Fibroblast of lung (primary cell): ENCODE measurements at regions not wholly inside any gene's neighbourhood (a gene's known extent, or its start where the extent isn't known, plus 50 kb on each side); places are given as distances from the start of the nearest gene placed in this dataset.

Experiments
- DNase-seq, 2 donors: peaks; one replicate each; pipeline versions ENCODE4 v3.0.0 to v3.0.0-alpha.2; 2010; ENCODE audit warnings: low read depth in 2 of 2
- H2AFZ ChIP-seq: 2 replicates; pipeline ENCODE4 v1.5.1; 2012; ENCODE audit warnings: low read length, control low read depth, inconsistent platforms
- H3K27ac ChIP-seq: 2 replicates; pipeline ENCODE4 v1.5.1; 2011; ENCODE audit warnings: low read length, control low read depth; ENCODE audit not compliant: insufficient read depth
- H3K27me3 ChIP-seq: 2 replicates; pipeline ENCODE4 v1.5.1; 2011; ENCODE audit warnings: mild to moderate bottlenecking, low read length; ENCODE audit not compliant: control insufficient read depth, insufficient read depth
- H3K36me3 ChIP-seq: 2 replicates; pipeline ENCODE4 v1.5.1; 2011; ENCODE audit warnings: low read length; ENCODE audit not compliant: control insufficient read depth, insufficient read depth
- H3K4me1 ChIP-seq: 2 replicates; pipeline ENCODE4 v1.5.1; 2011; ENCODE audit warnings: low read length; ENCODE audit not compliant: control insufficient read depth, insufficient read depth; ENCODE audit errors: extremely low read depth
- H3K4me2 ChIP-seq: 2 replicates; pipeline ENCODE4 v1.5.1; 2011; ENCODE audit warnings: low read length, control low read depth; ENCODE audit not compliant: insufficient read depth; ENCODE audit errors: extremely low read depth
- H3K4me3 ChIP-seq, 4 experiments: fragments of 200-600 bp in 1 of 4; sonication (generic) in 1 of 4; replicated peaks in 1 of 4; 2 replicates each; pipeline ENCODE4 v1.5.1; 2011 to 2016; ENCODE audit warnings: low read length in 4 of 4, low read depth in 3 of 4, mild to moderate bottlenecking in 3 of 4, control low read depth in 2 of 4, inconsistent platforms in 1 of 4, mixed read lengths in 1 of 4; ENCODE audit not compliant: insufficient read depth in 1 of 4; ENCODE audit errors: control extremely low read depth in 1 of 4
- H3K79me2 ChIP-seq: 2 replicates; pipeline ENCODE4 v1.5.1; 2012; ENCODE audit warnings: mild to moderate bottlenecking, low read length, inconsistent platforms; ENCODE audit not compliant: control insufficient read depth, insufficient read depth
- H3K9ac ChIP-seq: 2 replicates; pipeline ENCODE4 v1.5.1; 2011; ENCODE audit warnings: mild to moderate bottlenecking, low read length, control low read depth; ENCODE audit not compliant: insufficient read depth
- H3K9me3 ChIP-seq: 2 replicates; pipeline ENCODE4 v1.5.1; 2012; ENCODE audit warnings: low read depth, low read length; ENCODE audit not compliant: control insufficient read depth, insufficient read depth
- H4K20me1 ChIP-seq: 2 replicates; pipeline ENCODE4 v1.5.1; 2011; ENCODE audit warnings: low read length; ENCODE audit not compliant: control insufficient read depth, insufficient read depth; ENCODE audit errors: extremely low read depth
- EZH2 ChIP-seq: IDR thresholded peaks from 2 replicates; pipeline ENCODE4 v1.5.1; 2012; ENCODE audit warnings: low read length, control low read depth, mild to moderate bottlenecking; ENCODE audit errors: missing control alignments
- TF ChIP-seq, protein P1 (sequence below), 2 donors: IDR thresholded peaks in 1 of 2; conservative IDR thresholded peaks in 1 of 2; 1 replicate in 1 of 2; 2 replicates in 1 of 2; pipeline ENCODE4 v1.5.1; 2011 to 2012; ENCODE audit warnings: low read length in 2 of 2, control low read depth in 1 of 2, inconsistent platforms in 1 of 2, low read depth in 1 of 2, mild to moderate bottlenecking in 1 of 2

DNA sequence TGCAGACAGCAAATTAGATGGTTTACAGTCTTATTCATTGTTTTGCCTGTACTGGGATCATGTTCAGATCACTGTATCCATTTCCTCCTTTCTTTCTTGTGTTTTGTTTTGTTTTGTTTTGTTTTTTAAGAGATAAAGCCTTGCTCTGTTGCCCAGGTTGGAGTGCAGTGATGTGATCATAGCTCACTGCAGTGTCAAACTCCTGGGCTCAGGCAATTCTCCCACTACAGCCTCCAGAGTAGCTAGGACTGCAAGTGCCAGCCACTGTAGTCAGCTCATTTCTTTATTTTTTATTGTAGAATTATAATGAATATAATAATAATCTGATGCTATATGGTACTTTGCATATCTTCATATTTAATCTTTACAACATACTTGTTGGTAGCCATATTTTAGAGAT is 403.7 kb upstream of the B3GALT2 start:
- Histone ChIP-seq H3K27me3 (no peaks in the 10 kb centered on the region), H3K9ac (no peak overlapping the region), H3K36me3 (no peaks in the 10 kb centered on the region), H3K4me3 (no peak overlapping the region), H3K79me2 (no peaks in the 10 kb centered on the region), H3K27ac (no peak overlapping the region), H2AFZ (no peak overlapping the region), H3K9me3 (no peaks in the 10 kb centered on the region), H3K4me1 (no peaks in the 10 kb centered on the region), H4K20me1 (no peaks in the 10 kb centered on the region), H3K4me2 (no peak overlapping the region)
- DNase-seq, result no peak
- TF ChIP-seq EZH2, result no peak

DNA sequence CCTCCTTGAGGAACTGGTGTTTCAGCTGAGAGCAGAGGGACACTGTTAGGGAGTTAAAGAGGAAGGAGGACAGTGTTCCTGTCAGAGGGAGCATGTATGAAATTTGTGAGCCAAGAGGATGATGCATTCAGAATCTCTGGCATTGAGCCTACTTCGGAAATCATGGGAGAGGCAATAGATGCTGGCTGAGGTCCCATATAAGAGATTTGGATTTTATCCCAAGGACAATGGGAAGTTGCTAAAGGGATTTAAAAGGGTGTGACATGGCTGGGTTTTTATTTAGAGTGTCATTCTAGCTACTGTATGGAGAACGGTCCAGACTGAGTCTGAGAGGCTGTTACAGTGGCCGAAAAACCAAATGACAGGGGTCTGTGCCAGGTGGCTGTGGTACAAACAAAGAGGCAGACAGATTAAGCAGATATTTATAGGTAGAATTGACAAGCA is 403.2 kb upstream of the B3GALT2 start:
- DNase-seq, result peak; percentile 39 to 90
- no peaks in the 10 kb centered on the region for H4K20me1 ChIP-seq

DNA sequence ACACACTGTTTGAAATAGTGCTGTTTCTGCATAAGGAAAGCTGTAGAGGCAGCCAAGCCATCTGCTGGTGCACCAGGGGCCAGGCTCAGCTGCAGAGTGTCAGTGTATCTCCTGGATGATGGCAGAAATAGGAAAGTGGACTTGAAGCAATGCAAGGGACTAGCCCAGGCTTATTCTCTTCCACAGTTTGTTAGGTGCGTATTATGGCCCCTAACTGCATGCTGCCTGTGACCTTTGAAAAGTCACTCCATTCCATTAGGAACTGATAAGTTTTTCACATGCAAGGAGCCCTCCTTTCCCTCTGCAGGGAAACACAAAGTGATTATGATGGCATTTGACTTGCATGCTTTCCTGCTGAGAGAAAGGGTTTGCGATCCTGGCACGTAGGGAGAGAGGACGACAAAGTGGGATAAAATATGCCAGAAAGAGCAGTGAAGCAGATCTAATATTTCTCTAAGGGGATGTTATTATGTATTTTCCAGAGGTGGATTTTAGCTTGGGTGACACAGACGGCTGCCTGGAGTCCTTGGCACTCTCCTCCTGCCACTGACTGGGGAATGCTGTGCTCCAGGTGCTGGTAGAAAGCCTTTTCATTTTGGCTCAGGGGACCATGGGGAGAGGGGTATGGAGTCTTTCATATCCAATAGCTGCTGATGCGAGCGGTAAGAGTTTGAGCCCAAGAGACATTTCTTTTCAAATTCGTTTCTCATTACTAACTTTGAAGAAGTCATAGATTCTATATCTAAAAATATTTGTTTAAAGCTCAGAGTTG is 402.1 kb upstream of the B3GALT2 start:
- Histone ChIP-seq H3K79me2 (no peaks in the 10 kb centered on the region), H3K9ac (no peak overlapping the region), H3K4me2 (no peak overlapping the region), H3K4me3 (no peak overlapping the region), H4K20me1 (no peaks in the 10 kb centered on the region), H3K27me3 (no peaks in the 10 kb centered on the region), H3K36me3 (no peaks in the 10 kb centered on the region), H2AFZ (no peak overlapping the region), H3K4me1 (no peaks in the 10 kb centered on the region), H3K9me3 (no peaks in the 10 kb centered on the region), H3K27ac (no peak overlapping the region)
- TF ChIP-seq EZH2, result no peak
- TF ChIP-seq, protein P1, sequence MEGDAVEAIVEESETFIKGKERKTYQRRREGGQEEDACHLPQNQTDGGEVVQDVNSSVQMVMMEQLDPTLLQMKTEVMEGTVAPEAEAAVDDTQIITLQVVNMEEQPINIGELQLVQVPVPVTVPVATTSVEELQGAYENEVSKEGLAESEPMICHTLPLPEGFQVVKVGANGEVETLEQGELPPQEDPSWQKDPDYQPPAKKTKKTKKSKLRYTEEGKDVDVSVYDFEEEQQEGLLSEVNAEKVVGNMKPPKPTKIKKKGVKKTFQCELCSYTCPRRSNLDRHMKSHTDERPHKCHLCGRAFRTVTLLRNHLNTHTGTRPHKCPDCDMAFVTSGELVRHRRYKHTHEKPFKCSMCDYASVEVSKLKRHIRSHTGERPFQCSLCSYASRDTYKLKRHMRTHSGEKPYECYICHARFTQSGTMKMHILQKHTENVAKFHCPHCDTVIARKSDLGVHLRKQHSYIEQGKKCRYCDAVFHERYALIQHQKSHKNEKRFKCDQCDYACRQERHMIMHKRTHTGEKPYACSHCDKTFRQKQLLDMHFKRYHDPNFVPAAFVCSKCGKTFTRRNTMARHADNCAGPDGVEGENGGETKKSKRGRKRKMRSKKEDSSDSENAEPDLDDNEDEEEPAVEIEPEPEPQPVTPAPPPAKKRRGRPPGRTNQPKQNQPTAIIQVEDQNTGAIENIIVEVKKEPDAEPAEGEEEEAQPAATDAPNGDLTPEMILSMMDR (conservative IDR thresholded peaks at IDR 0.05 in 1 of 2, IDR thresholded peaks at IDR 0.05 in 1 of 2; ENCODE audit: low read depth in 1 of 2, low read length in 2 of 2), result no peak
- peak; percentile 9 to 12 for DNase-seq

More for the DNA sequence above, 403.2 kb upstream of the B3GALT2 start:
- no peak overlapping the region for H3K27ac ChIP-seq
- no peak overlapping the region for H3K9ac ChIP-seq
- H3K4me1 ChIP-seq, result no peaks in the 10 kb centered on the region
- no peaks in the 10 kb centered on the region for H3K27me3 ChIP-seq
- H2AFZ ChIP-seq, result no peak overlapping the region
- H3K4me3 ChIP-seq, result no peak overlapping the region
- no peak overlapping the region for H3K4me2 ChIP-seq
- TF ChIP-seq EZH2, result no peak
- TF ChIP-seq, protein P1 (conservative IDR thresholded peaks at IDR 0.05 in 1 of 2, IDR thresholded peaks at IDR 0.05 in 1 of 2; ENCODE audit: low read depth in 1 of 2, low read length in 2 of 2), result no peak
- H3K79me2 ChIP-seq, result no peaks in the 10 kb centered on the region
- H3K36me3 ChIP-seq, result no peaks in the 10 kb centered on the region
- no peaks in the 10 kb centered on the region for H3K9me3 ChIP-seq
